GM18508 (cell line): ENCODE measurements at regions not wholly inside any gene's neighbourhood (a gene's known extent, or its start where the extent isn't known, plus 50 kb on each side); places are given as distances from the start of the nearest gene placed in this dataset.

ENCODE experiments used
- ATAC-seq: cut with Tn5 transposase; IDR thresholded peaks from one replicate; pipeline ENCODE4 v1.9.1; 2021; ENCODE audit warnings: moderate number of reproducible peaks; ENCODE audit not compliant: insufficient read depth, unreplicated experiment

GRCh38 chrX:20498851-20499635, 232.3 kb upstream of the RPS6KA3 start:
- no peak for ATAC-seq

GRCh38 chrX:20495575-20495974, 228.9 kb upstream of the RPS6KA3 start:
- no peak for ATAC-seq

GRCh38 chrX:20488473-20488872, 221.8 kb upstream of the RPS6KA3 start:
- ATAC-seq: no peak

- ATAC-seq: no peak
Observed at GRCh38 chrX:20487227-20487626, 220.5 kb upstream of the RPS6KA3 start.

- ATAC-seq: no peak
Observed at GRCh38 chrX:20481632-20482031, 214.9 kb upstream of the RPS6KA3 start.

- ATAC-seq: no peak
Observed at GRCh38 chrX:20479896-20480295, 213.2 kb upstream of the RPS6KA3 start.

GRCh38 chrX:20479048-20479447, 212.3 kb upstream of the RPS6KA3 start:
- no peak for ATAC-seq

GRCh38 chrX:20477836-20478524, 211.3 kb upstream of the RPS6KA3 start:
- ATAC-seq: no peak

GRCh38 chrX:20477219-20477618, 210.5 kb upstream of the RPS6KA3 start:
- no peak for ATAC-seq

- no peak for ATAC-seq
Observed at GRCh38 chrX:20472620-20473258, 206.0 kb upstream of the RPS6KA3 start.

- ATAC-seq: no peak
Observed at GRCh38 chrX:20472148-20472547, 205.4 kb upstream of the RPS6KA3 start.

GRCh38 chrX:20471483-20471882, 204.8 kb upstream of the RPS6KA3 start:
- ATAC-seq: no peak

GRCh38 chrX:20463296-20464075, 196.8 kb upstream of the RPS6KA3 start:
- ATAC-seq: peak; percentile 62

- no peak for ATAC-seq
Observed at GRCh38 chrX:20461576-20461975, 194.9 kb upstream of the RPS6KA3 start.

GRCh38 chrX:20461002-20461401, 194.3 kb upstream of the RPS6KA3 start:
- no peak for ATAC-seq

GRCh38 chrX:20459410-20460350, 193.0 kb upstream of the RPS6KA3 start:
- no peak for ATAC-seq

GRCh38 chrX:20456971-20457370, 190.3 kb upstream of the RPS6KA3 start:
- ATAC-seq: no peak

GRCh38 chrX:20455001-20455400, 188.3 kb upstream of the RPS6KA3 start:
- no peak for ATAC-seq

- no peak for ATAC-seq
Observed at GRCh38 chrX:20454117-20454516, 187.4 kb upstream of the RPS6KA3 start.

- no peak for ATAC-seq
Observed at GRCh38 chrX:20452487-20452886, 185.8 kb upstream of the RPS6KA3 start.
